Panc1 (cell line): ENCODE measurements at regions not wholly inside any gene's neighbourhood (a gene's known extent, or its start where the extent isn't known, plus 50 kb on each side); places are given as distances from the start of the nearest gene placed in this dataset.

ENCODE experiments used
- CTCF ChIP-seq: fragments of 450-650 bp; IDR thresholded peaks from 2 replicates; pipeline ENCODE4 v1.5.1; 2017; ENCODE audit warnings: mild to moderate bottlenecking
- POLR2AphosphoS5 ChIP-seq: IDR thresholded peaks from 2 replicates; pipeline ENCODE4 v1.6.1; 2012; ENCODE audit warnings: mild to moderate bottlenecking, low read depth, low read length, moderate library complexity

- TF ChIP-seq CTCF: no peak
- no peak for TF ChIP-seq POLR2AphosphoS5
Observed at GRCh38 chr2:7838669-7839068, 843.2 kb upstream of the ID2 start.
